Activated T-cell treated with anti-CD3 and anti-CD28 coated beads, Interleukin-2, amount 50 U/mL, for 24 hours (primary cell): ENCODE measurements at regions not wholly inside any gene's neighbourhood (a gene's known extent, or its start where the extent isn't known, plus 50 kb on each side); places are given as distances from the start of the nearest gene placed in this dataset.
A peak's percentile ranks its signal among the peaks of the same experiment; 100 is the strongest.
"Not testable (repeated sequence)": the region's sequence is repeated elsewhere in the genome, so short reads cannot be mapped to it uniquely, and the experiment has no call there.

Experiments used
- DNase-seq: peaks from one replicate; pipeline ENCODE4 v3.0.0-alpha.2; 2020
- H3K27ac Mint-ChIP-seq: 2 replicates; pipeline ENCODE4 v1.8.0; 2020; ENCODE audit warnings: mild to moderate bottlenecking, mixed read lengths
- H3K27me3 Mint-ChIP-seq: 2 replicates; pipeline ENCODE4 v1.8.0; 2020; ENCODE audit warnings: mixed read lengths
- H3K36me3 Mint-ChIP-seq: 2 replicates; pipeline ENCODE4 v1.8.0; 2020; ENCODE audit warnings: low read depth, mixed read lengths
- H3K4me1 Mint-ChIP-seq: 2 replicates; pipeline ENCODE4 v1.8.0; 2020; ENCODE audit warnings: low read depth, mixed read lengths
- H3K4me3 Mint-ChIP-seq: 2 replicates; pipeline ENCODE4 v1.8.0; 2020; ENCODE audit warnings: mild to moderate bottlenecking, moderate library complexity, mixed read lengths
- H3K9me3 Mint-ChIP-seq: 2 replicates; pipeline ENCODE4 v1.8.0; 2020; ENCODE audit warnings: mixed read lengths

GRCh38 chr13:33543631-33544265, 258.2 kb upstream of the STARD13 start:
- H3K36me3 Mint-ChIP-seq = peaks cover 7% of the 10 kb centered on the region
- no peak for DNase-seq
- H3K27me3 Mint-ChIP-seq = no peaks in the 10 kb centered on the region
- peak overlapping the region; percentile 82 for H3K4me3 Mint-ChIP-seq
- H3K27ac Mint-ChIP-seq = peak overlapping the region; percentile 99
- peaks cover 54% of the 10 kb centered on the region for H3K4me1 Mint-ChIP-seq
- no peaks in the 10 kb centered on the region for H3K9me3 Mint-ChIP-seq

GRCh38 chr13:33544308-33544707, 258.8 kb upstream of the STARD13 start:
- Mint-ChIP-seq H3K27me3 (no peaks in the 10 kb centered on the region), H3K4me1 (peaks cover 54% of the 10 kb centered on the region), H3K4me3 (peak overlapping the region; percentile 82), H3K9me3 (no peaks in the 10 kb centered on the region), H3K36me3 (peaks cover 7% of the 10 kb centered on the region), H3K27ac (peak overlapping the region; percentile 99)
- no peak for DNase-seq

DNA sequence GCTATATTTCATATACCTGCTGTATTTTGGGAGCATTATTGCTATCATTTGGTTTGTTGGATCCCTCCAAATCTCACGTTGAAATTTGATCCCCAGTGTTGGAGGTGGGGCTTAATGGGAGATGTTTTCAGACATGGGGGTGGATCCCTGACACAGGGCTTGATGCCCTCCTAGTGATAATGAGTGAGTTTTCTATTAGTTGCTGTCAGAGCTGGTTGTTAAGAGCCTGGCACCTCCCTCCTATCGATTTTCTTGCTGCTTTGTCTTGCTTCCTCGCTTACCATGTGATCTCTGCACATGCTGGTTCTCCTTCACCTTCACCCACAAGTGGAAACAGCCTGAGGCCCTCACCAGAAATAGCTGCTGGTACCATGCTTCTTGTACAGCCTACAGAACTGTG, 259.9 kb upstream of the STARD13 start:
- peak overlapping the region; percentile 34 for H3K27ac Mint-ChIP-seq
- no peak for DNase-seq
- no peaks in the 10 kb centered on the region for H3K27me3 Mint-ChIP-seq
- no peak overlapping the region for H3K4me3 Mint-ChIP-seq
- H3K9me3 Mint-ChIP-seq = no peaks in the 10 kb centered on the region
- H3K4me1 Mint-ChIP-seq = peaks cover 48% of the 10 kb centered on the region
- H3K36me3 Mint-ChIP-seq = peaks cover 7% of the 10 kb centered on the region

DNA sequence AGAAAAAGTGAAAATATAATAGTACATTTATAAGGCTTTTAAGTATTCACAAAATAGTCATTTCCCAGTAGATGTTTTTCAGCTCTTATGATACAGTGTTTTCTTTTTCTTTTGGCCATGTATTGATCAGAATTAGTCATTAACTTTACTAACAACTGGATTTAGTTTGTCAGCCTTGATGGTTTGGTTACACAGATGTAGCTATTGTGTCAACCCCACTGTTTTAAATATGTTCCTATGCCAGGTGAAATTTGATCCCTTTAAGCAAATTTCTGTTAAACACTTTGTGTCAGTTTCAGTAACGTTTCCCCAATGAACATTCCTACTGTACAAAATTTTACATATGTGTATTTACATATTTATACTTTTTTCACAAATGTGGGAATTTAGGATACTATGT, 261.5 kb upstream of the STARD13 start:
- DNase-seq = no peak
- Mint-ChIP-seq H3K27ac (no peak overlapping the region), H3K4me3 (no peak overlapping the region), H3K9me3 (peaks cover 3% of the 10 kb centered on the region), H3K27me3 (no peaks in the 10 kb centered on the region), H3K4me1 (peaks cover 40% of the 10 kb centered on the region), H3K36me3 (peaks cover 6% of the 10 kb centered on the region)

DNA sequence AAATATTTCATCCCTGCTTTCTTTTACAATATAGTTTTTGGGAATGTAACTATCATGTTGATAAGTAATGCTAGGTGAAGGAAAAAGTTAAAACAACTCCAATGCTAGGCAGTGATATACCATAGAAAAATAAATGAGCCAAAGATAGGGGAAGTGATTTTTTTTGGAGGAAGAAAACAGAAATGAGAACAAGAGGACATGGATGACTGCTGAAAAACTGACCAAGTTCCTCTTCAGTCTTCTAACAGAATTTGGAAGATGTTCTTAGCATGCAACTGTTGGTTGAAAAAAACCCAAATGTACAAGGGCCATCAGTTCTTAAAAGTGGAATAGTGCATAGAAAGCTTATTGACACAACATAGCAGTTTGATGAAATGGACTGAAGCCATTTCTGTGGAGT, 262.5 kb upstream of the STARD13 start:
- Mint-ChIP-seq H3K27ac (no peak overlapping the region), H3K4me3 (no peak overlapping the region), H3K9me3 (peaks cover 3% of the 10 kb centered on the region), H3K27me3 (no peaks in the 10 kb centered on the region), H3K4me1 (peaks cover 40% of the 10 kb centered on the region), H3K36me3 (peaks cover 2% of the 10 kb centered on the region)
- no peak for DNase-seq

DNA sequence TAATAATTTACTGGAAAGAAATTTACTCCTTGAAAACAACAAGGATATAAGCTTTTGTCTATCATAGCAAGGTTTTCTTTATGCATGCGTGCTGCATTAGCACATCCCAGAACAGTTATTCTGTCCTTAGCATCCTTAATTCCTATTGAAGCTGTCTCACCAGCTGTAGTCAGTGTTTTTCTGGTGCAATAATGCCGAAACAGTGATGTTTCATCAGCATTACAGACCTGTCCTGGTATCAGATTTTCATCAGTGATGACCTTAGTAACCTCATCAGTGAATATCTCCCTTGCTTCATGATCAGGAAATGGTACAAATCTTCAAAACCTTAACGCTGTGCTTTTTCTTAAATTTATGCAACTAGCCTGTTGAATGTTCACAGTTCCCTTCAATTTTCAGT, 264.7 kb upstream of the STARD13 start:
- H3K27ac Mint-ChIP-seq = no peak overlapping the region
- H3K36me3 Mint-ChIP-seq = peaks cover 2% of the 10 kb centered on the region
- peaks cover 3% of the 10 kb centered on the region for H3K9me3 Mint-ChIP-seq
- H3K4me3 Mint-ChIP-seq = no peak overlapping the region
- no peaks in the 10 kb centered on the region for H3K27me3 Mint-ChIP-seq
- peaks cover 30% of the 10 kb centered on the region for H3K4me1 Mint-ChIP-seq
- DNase-seq = no peak

DNA sequence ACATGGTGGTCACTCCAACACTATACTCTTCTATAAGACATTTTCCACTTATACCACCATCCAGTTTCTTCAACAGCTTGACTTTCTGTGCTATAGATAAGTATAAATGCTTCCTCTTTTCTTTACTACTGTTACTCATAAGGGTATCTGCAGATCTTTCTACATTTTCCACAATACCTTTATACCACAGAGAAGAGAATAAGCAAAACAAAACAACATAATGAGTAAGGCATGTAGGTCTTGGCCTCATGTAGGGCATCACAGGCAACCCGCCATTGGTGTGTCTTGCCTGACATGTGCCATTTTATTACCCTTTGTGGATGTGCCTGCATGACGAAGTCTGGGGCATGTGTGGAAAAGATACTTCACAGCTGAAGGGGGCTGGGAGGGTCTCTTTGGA, 265.3 kb upstream of the STARD13 start:
- Mint-ChIP-seq H3K27me3 (no peaks in the 10 kb centered on the region), H3K4me1 (peaks cover 26% of the 10 kb centered on the region), H3K9me3 (peaks cover 3% of the 10 kb centered on the region), H3K27ac (no peak overlapping the region), H3K4me3 (no peak overlapping the region), H3K36me3 (peaks cover 2% of the 10 kb centered on the region)
- no peak for DNase-seq

DNA sequence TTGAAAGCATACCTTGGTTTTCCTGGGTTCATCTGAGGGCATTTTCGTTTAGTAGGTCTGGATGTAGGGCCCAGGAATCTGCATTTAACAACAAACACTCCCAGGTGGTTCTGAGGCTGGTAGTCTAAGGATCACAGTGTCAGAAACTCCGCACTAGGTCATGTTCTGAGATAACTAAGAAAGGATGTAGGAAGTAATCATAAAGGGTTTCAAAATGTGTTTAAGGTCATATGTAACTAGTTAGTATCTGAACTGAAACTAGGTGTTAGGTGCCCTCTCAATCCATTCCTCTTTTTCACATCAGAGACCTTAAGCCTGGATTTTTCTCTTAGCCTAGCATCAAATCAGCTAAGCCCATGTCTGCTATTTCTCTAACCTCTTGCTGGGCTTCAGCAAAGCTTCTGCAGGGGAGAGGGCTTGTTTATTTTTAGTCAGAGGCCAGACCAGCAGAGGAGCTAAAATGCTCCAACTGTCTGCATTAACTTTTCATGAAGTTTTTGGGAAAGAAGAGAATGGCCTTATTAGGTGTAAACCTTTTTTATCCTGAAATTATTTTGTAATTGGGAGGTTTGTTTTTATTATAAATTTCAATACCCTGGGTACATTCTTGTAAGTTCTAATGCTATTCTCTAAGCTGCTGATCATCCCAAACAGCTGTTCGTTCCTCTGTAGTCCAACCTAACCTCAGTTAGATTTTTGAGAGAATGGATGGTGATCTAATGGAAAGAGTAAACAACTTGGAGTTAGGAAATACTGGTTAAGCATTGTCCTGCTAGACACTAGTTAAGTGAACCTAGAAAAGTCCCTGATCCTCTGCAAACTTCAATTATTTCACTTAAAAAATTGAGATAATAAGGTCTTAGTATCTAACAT, 262.8 kb upstream of the RFC3 start:
- Mint-ChIP-seq H3K4me1 (peaks cover 16% of the 10 kb centered on the region), H3K36me3 (peaks cover 2% of the 10 kb centered on the region), H3K9me3 (peaks cover 3% of the 10 kb centered on the region), H3K27me3 (peaks cover 4% of the 10 kb centered on the region), H3K27ac (no peak overlapping the region), H3K4me3 (no peak overlapping the region)
- no peak for DNase-seq

DNA sequence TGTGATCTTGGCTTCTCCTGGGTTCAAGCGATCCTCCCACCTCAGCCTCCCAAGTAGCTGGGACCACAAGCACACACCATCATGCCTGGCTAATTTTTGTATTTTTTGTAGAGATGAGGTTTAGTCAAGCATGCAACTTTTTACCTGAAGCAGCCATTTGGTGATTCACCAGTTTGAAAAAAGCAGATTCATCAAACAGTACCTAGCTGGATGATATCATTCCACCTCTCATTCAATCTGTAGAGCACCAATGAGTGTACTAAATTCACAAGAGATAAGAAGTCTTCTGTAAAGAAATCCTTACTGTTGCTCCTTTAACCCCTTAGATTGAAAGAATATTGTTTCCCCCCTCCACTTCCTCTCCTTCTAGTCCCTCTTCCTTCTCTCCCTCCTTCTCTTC, 261.1 kb upstream of the RFC3 start:
- Mint-ChIP-seq H3K4me3 (no peak overlapping the region), H3K27me3 (peaks cover 4% of the 10 kb centered on the region), H3K27ac (no peak overlapping the region), H3K36me3 (no peaks in the 10 kb centered on the region), H3K9me3 (no peaks in the 10 kb centered on the region), H3K4me1 (peaks cover 11% of the 10 kb centered on the region)
- no peak for DNase-seq

DNA sequence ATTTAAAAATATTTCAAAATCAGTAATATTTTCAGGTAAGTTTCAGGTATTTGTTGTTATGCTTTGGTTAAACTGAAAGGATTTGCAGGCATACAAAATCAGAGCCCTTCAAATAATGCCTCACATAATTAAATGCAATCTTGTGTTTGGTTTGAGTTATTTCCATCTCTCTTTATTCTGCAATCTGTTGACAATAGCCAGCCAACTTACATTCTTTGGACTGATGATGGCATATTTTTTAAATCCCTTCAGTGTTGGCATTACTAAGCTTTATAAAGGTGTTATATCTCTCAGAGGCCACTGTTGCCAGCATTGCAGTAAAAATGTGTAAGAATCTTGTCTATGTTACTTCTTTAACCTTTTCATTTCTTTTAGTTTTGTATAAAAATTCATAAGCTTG, 257.2 kb upstream of the RFC3 start:
- Mint-ChIP-seq H3K9me3 (no peaks in the 10 kb centered on the region), H3K36me3 (no peaks in the 10 kb centered on the region), H3K27ac (no peak overlapping the region), H3K4me1 (no peaks in the 10 kb centered on the region), H3K4me3 (no peak overlapping the region), H3K27me3 (peaks cover 4% of the 10 kb centered on the region)
- DNase-seq = no peak

GRCh38 chr13:33561627-33562026, 256.3 kb upstream of the RFC3 start:
- Mint-ChIP-seq H3K27me3 (peaks cover 4% of the 10 kb centered on the region), H3K4me3 (no peak overlapping the region), H3K4me1 (no peaks in the 10 kb centered on the region), H3K27ac (no peak overlapping the region), H3K9me3 (no peaks in the 10 kb centered on the region), H3K36me3 (no peaks in the 10 kb centered on the region)
- no peak for DNase-seq

- no peak overlapping the region for H3K27ac Mint-ChIP-seq
- no peak overlapping the region for H3K4me3 Mint-ChIP-seq
- DNase-seq = no peak
- peaks cover 6% of the 10 kb centered on the region for H3K4me1 Mint-ChIP-seq
- no peaks in the 10 kb centered on the region for H3K36me3 Mint-ChIP-seq
- peaks cover 3% of the 10 kb centered on the region for H3K27me3 Mint-ChIP-seq
- no peaks in the 10 kb centered on the region for H3K9me3 Mint-ChIP-seq
Observed at GRCh38 chr13:33571618-33572017, 246.3 kb upstream of the RFC3 start.

DNA sequence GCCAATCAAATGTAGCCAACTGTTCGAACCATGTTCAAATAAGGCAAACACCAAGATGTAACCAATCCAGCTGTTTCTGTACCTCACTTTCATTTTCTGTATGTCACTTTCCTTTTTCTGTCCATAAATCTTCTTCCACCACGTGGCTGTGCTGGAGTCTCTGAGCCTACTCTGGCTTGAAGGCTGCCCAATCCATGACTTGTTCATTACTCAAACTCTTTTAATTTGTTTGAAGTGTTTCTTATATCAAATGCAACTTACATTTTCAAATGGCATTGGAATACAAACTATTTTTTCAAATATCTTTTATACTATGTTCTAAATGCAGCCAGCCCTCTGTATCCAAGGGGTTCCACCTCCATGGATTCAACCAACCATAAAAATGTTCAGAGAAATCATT, 245.6 kb upstream of the RFC3 start:
- DNase-seq, H3K36me3 Mint-ChIP-seq, H3K27me3 Mint-ChIP-seq, H3K27ac Mint-ChIP-seq, H3K9me3 Mint-ChIP-seq, H3K4me1 Mint-ChIP-seq, H3K4me3 Mint-ChIP-seq: not testable (repeated sequence)

GRCh38 chr13:33575378-33575777, 242.6 kb upstream of the RFC3 start:
- Mint-ChIP-seq H3K27ac (no peak overlapping the region), H3K27me3 (peaks cover 19% of the 10 kb centered on the region), H3K9me3 (no peaks in the 10 kb centered on the region)

DNA sequence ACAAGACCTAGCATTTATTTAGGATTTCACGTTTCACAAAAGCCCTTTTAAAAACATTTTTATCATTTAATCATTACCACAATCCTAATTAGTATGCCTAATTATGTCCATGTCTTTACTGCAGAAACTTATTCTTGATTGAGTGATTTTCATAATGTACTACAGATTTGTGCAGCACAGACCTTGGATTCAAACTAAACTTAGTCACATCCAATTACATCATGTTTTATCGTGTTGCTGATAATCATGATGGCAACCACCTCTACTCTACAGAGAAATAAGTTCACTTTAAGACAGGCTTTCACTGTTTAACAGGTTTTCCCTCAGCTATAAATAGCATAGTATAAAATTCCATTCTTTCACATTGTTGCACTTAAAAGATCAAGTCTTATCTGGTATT, 240.9 kb upstream of the RFC3 start:
- H3K4me1 Mint-ChIP-seq = peaks cover 3% of the 10 kb centered on the region
- no peak for DNase-seq
- no peak overlapping the region for H3K4me3 Mint-ChIP-seq
- H3K36me3 Mint-ChIP-seq = no peaks in the 10 kb centered on the region
- peaks cover 19% of the 10 kb centered on the region for H3K27me3 Mint-ChIP-seq
- H3K9me3 Mint-ChIP-seq = no peaks in the 10 kb centered on the region
- H3K27ac Mint-ChIP-seq = no peak overlapping the region

More at GRCh38 chr13:33575378-33575777, 242.6 kb upstream of the RFC3 start:
- H3K4me3 Mint-ChIP-seq = no peak overlapping the region
- peaks cover 6% of the 10 kb centered on the region for H3K4me1 Mint-ChIP-seq
- no peak for DNase-seq
- H3K36me3 Mint-ChIP-seq = no peaks in the 10 kb centered on the region
